GM23338 (cell line): ENCODE measurements at regions not wholly inside any gene's neighbourhood (a gene's known extent, or its start where the extent isn't known, plus 50 kb on each side); places are given as distances from the start of the nearest gene placed in this dataset.

Experiments used
- ATAC-seq: fragments of 200-7000 bp; cut with Tn5 transposase; 3 replicates; pipeline ENCODE4 v1.9.1; 2020
- DNase-seq: peaks from one replicate; pipeline ENCODE4 v3.0.0-alpha.2; 2015; ENCODE audit warnings: low spot score
- H2AFZ ChIP-seq: fragments of 200-600 bp; sonication (generic); 2 replicates; pipeline ENCODE4 v1.8.0; 2016; ENCODE audit warnings: antibody characterized with exemption, mild to moderate bottlenecking, moderate library complexity
- H3F3A ChIP-seq: fragments of 200-600 bp; sonication (generic); replicated peaks from 2 replicates; pipeline ENCODE4 v1.8.0; 2017; ENCODE audit warnings: antibody characterized with exemption, mixed run types, low read depth
- H3K27ac ChIP-seq: fragments of 200-600 bp; sonication (generic); 2 replicates; pipeline ENCODE4 v1.6.1; 2016; ENCODE audit warnings: low read depth
- H3K27me3 ChIP-seq: fragments of 200-600 bp; sonication (generic); 2 replicates; pipeline ENCODE4 v1.8.0; 2016; ENCODE audit warnings: mild to moderate bottlenecking, mixed run types, moderate library complexity; ENCODE audit not compliant: insufficient read depth
- H3K36me3 ChIP-seq: fragments of 200-600 bp; sonication (generic); 2 replicates; pipeline ENCODE4 v1.8.0; 2016; ENCODE audit warnings: mild to moderate bottlenecking; ENCODE audit not compliant: insufficient read depth
- H3K4me1 ChIP-seq: fragments of 200-600 bp; sonication (generic); 2 replicates; pipeline ENCODE4 v1.8.0; 2016; ENCODE audit warnings: mild to moderate bottlenecking, moderate library complexity; ENCODE audit not compliant: insufficient read depth
- H3K4me2 ChIP-seq: fragments of 200-600 bp; sonication (generic); 2 replicates; pipeline ENCODE4 v1.7.1; 2017; ENCODE audit warnings: mixed run types
- H3K4me3 ChIP-seq: fragments of 200-600 bp; sonication (generic); 2 replicates; pipeline ENCODE4 v1.6.1; 2016; ENCODE audit warnings: mixed run types
- H3K79me2 ChIP-seq: fragments of 200-600 bp; sonication (generic); replicated peaks from 2 replicates; pipeline ENCODE4 v1.8.0; 2017; ENCODE audit warnings: mild to moderate bottlenecking; ENCODE audit not compliant: insufficient read depth
- H3K9me2 ChIP-seq: fragments of 200-600 bp; sonication (generic); 2 replicates; pipeline ENCODE4 v1.8.0; 2017; ENCODE audit not compliant: insufficient read depth
- H4K20me1 ChIP-seq: fragments of 200-600 bp; sonication (generic); replicated peaks from 2 replicates; pipeline ENCODE4 v1.8.0; 2017; ENCODE audit warnings: mild to moderate bottlenecking; ENCODE audit not compliant: insufficient read depth
- H3K27ac Mint-ChIP-seq: 2 replicates; pipeline ENCODE4 v1.8.0; 2020; ENCODE audit warnings: inconsistent platforms, mild to moderate bottlenecking, moderate library complexity, mixed read lengths
- H3K27me3 Mint-ChIP-seq: 3 replicates; pipeline ENCODE4 v1.8.0; 2022; ENCODE audit warnings: low read depth, mild to moderate bottlenecking, moderate library complexity, mixed read lengths, inconsistent platforms; ENCODE audit not compliant: insufficient read depth, poor library complexity
- H3K36me3 Mint-ChIP-seq: 3 replicates; pipeline ENCODE4 v1.8.0; 2021; ENCODE audit warnings: low read depth, mild to moderate bottlenecking, inconsistent platforms, moderate library complexity, mixed read lengths
- H3K4me1 Mint-ChIP-seq: 3 replicates; pipeline ENCODE4 v1.8.0; 2020; ENCODE audit warnings: mild to moderate bottlenecking, inconsistent platforms, mixed read lengths
- H3K4me3 Mint-ChIP-seq: 3 replicates; pipeline ENCODE4 v1.8.0; 2021; ENCODE audit warnings: moderate library complexity, mild to moderate bottlenecking, inconsistent platforms, mixed read lengths
- H3K9me3 Mint-ChIP-seq: 3 replicates; pipeline ENCODE4 v1.8.0; 2020; ENCODE audit warnings: moderate library complexity, mild to moderate bottlenecking, inconsistent platforms, mixed read lengths
- CTCF ChIP-seq, 2 experiments: fragments of 200-600 bp in 1 of 2; sonication (generic) in 1 of 2; conservative IDR thresholded peaks; 2 replicates each; pipeline versions ENCODE4 v1.5.1 to v1.6.1; 2016 to 2017; ENCODE audit warnings: antibody characterized with exemption in 2 of 2, low read depth in 2 of 2, mild to moderate bottlenecking in 2 of 2, moderate library complexity in 1 of 2
- EZH2 ChIP-seq: fragments of 200-600 bp; sonication (generic); IDR thresholded peaks from one replicate; pipeline ENCODE4 v1.8.0; 2017; ENCODE audit warnings: antibody characterized with exemption, mild to moderate bottlenecking, low read depth; ENCODE audit not compliant: unreplicated experiment
- JUNB ChIP-seq: IDR thresholded peaks from one replicate; pipeline ENCODE4 v1.6.1; 2016; ENCODE audit warnings: antibody characterized with exemption; ENCODE audit not compliant: unreplicated experiment
- NANOG ChIP-seq: IDR thresholded peaks from 2 replicates; pipeline ENCODE4 v1.6.1; 2016; ENCODE audit warnings: antibody characterized with exemption, borderline replicate concordance
- REST ChIP-seq: IDR thresholded peaks from one replicate; pipeline ENCODE4 v1.6.1; 2018; ENCODE audit warnings: antibody characterized with exemption; ENCODE audit not compliant: unreplicated experiment
- ZNF114 ChIP-seq: fragments of 250-450 bp; sonication (Bioruptor Pico); IDR thresholded peaks from 2 replicates; pipeline ENCODE4 v1.5.0; 2020; ENCODE audit warnings: mild to moderate bottlenecking, moderate library complexity
- ZNF331 ChIP-seq: fragments of 250-450 bp; sonication (Bioruptor Pico); IDR thresholded peaks from 2 replicates; pipeline ENCODE4 v1.5.0; 2020; ENCODE audit warnings: low read depth, mild to moderate bottlenecking, moderate library complexity
- ZNF462 ChIP-seq: fragments of 250-450 bp; sonication (Bioruptor Pico); IDR thresholded peaks from 2 replicates; pipeline ENCODE4 v1.5.0; 2020; ENCODE audit warnings: mild to moderate bottlenecking, moderate library complexity

GRCh38 chr6:164164876-164165275 is 750.4 kb downstream of the QKI start:
- H3K27me3 Mint-ChIP-seq: peaks cover 7% of the 10 kb centered on the region
- DNase-seq: no peak
- ATAC-seq: no peak
- TF ChIP-seq JUNB (no peak), ZNF462 (CRISPR knock-in tag) (peak; percentile 18; the same call in 1 of the 2 replicates)
- H4K20me1 ChIP-seq: no peaks in the 10 kb centered on the region
- H3K4me3 Mint-ChIP-seq: no peak overlapping the region
- no peak overlapping the region for H3K27ac ChIP-seq
- peaks cover 23% of the 10 kb centered on the region for H3K4me1 Mint-ChIP-seq
- H3K79me2 ChIP-seq: no peaks in the 10 kb centered on the region
- H3K36me3 ChIP-seq: no peaks in the 10 kb centered on the region; the same call in 1 of the 2 replicates
- H3K4me2 ChIP-seq: no peak overlapping the region
- peaks cover 8% of the 10 kb centered on the region; the same call in 1 of the 2 replicates for H3K4me1 ChIP-seq
- peaks cover 10% of the 10 kb centered on the region; the same call in 2 of the 3 replicates for H3K36me3 Mint-ChIP-seq
- no peak overlapping the region; the same call in 1 of the 2 replicates for H2AFZ ChIP-seq
- H3K9me3 Mint-ChIP-seq: peaks cover 27% of the 10 kb centered on the region
- no peaks in the 10 kb centered on the region for H3F3A ChIP-seq
- peaks cover 14% of the 10 kb centered on the region; the same call in 1 of the 2 replicates for H3K9me2 ChIP-seq
- H3K27ac Mint-ChIP-seq: no peak overlapping the region
- no peaks in the 10 kb centered on the region for H3K27me3 ChIP-seq
- no peak overlapping the region for H3K4me3 ChIP-seq

GRCh38 chr6:164163239-164163638 is 748.7 kb downstream of the QKI start:
- no peaks in the 10 kb centered on the region for H3K27me3 ChIP-seq
- Mint-ChIP-seq H3K4me1 (peaks cover 23% of the 10 kb centered on the region), H3K9me3 (peaks cover 30% of the 10 kb centered on the region), H3K36me3 (peaks cover 13% of the 10 kb centered on the region; the same call in 2 of the 3 replicates), H3K27me3 (peaks cover 9% of the 10 kb centered on the region), H3K27ac (no peak overlapping the region), H3K4me3 (no peak overlapping the region)
- no peaks in the 10 kb centered on the region for H4K20me1 ChIP-seq
- ATAC-seq (no peak), DNase-seq (no peak)
- no peaks in the 10 kb centered on the region for H3K79me2 ChIP-seq
- no peak overlapping the region for H3K4me3 ChIP-seq
- peaks cover 8% of the 10 kb centered on the region; the same call in 1 of the 2 replicates for H3K4me1 ChIP-seq
- H2AFZ ChIP-seq: no peak overlapping the region
- no peak overlapping the region for H3K27ac ChIP-seq
- H3K4me2 ChIP-seq: no peak overlapping the region
- H3K9me2 ChIP-seq: peaks cover 14% of the 10 kb centered on the region; the same call in 1 of the 2 replicates
- no peaks in the 10 kb centered on the region; the same call in 1 of the 2 replicates for H3K36me3 ChIP-seq
- no peaks in the 10 kb centered on the region for H3F3A ChIP-seq
- TF ChIP-seq JUNB: no peak
- TF ChIP-seq REST: no peak
- TF ChIP-seq CTCF (conservative IDR thresholded peaks at IDR 0.05; ENCODE audit: low read depth in 2 of 2): no peak
- TF ChIP-seq EZH2: no peak
- no peak for TF ChIP-seq ZNF114 (CRISPR knock-in tag)
- TF ChIP-seq ZNF331: no peak
- TF ChIP-seq NANOG: no peak
